Inflammatory macrophage (primary cell): ENCODE measurements at regions not wholly inside any gene's neighbourhood (a gene's known extent, or its start where the extent isn't known, plus 50 kb on each side); places are given as distances from the start of the nearest gene placed in this dataset.
"Not testable (repeated sequence)": the region's sequence is repeated elsewhere in the genome, so short reads cannot be mapped to it uniquely, and the experiment has no call there.

ENCODE experiments used
- DNase-seq, 2 donors: peaks; one replicate each; pipeline ENCODE4 v3.0.0-alpha.2; 2020 to 2022

DNA sequence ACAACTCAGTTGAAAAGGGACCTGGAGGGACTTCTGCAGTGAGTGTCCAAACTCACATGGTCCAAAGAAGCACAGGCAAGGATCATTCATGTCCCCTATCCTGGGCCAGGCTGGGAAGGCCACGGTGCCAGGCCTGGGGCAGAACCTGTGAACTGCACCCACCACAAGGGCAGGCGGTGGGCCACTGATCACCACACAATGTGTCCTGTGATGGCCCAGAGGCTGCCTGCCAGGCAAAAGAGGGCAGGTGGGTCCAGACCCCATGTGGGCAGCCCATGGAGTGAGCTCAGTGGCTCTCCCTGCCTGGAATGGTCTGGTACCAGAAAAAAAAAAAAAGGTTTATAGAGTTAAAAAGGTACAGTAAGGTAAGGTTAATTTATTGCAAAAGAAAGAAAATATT, 244.8 kb downstream of the ANKRD30B start:
- not testable (repeated sequence) for DNase-seq

DNA sequence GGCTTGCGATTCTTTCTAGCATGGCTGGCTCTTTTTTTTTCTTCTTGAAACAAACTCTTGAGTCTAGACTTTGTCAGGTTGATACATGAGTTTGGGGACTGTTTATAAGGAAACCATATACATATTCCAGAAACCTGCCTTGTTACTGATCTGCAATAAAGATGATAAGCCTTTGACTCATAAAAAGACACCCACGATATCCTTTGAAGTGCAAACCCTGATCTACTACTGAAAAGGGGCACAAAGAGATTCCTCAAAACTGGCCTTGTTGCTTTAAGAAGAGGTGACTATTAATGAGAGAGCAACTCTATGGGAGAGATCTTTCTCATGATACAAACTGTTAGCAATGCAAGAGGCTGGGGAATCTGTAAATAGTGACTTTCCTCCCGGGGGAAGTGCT, 247.1 kb downstream of the ANKRD30B start:
- not testable (repeated sequence) for DNase-seq

DNA sequence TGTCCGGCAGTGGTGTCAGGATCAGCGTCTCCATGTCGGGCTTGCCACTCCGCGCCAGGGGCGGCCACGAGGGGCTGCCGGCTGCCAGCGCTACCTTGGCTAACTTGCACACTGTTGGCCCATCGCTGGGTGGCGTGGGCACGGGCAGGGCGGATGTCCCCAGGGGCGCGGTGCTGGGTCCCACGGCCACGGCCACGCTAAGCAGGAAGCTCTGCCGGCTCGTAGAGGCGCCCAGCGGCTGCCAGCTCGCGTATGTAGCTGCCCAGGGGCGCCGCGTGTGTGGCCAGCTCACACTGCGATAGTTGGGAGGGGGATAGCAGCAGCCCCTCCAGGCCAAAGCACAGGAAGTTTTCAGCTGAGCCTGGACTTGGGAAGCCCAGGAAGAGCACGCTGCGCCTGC, 249.4 kb downstream of the ANKRD30B start:
- DNase-seq, result no peak

DNA sequence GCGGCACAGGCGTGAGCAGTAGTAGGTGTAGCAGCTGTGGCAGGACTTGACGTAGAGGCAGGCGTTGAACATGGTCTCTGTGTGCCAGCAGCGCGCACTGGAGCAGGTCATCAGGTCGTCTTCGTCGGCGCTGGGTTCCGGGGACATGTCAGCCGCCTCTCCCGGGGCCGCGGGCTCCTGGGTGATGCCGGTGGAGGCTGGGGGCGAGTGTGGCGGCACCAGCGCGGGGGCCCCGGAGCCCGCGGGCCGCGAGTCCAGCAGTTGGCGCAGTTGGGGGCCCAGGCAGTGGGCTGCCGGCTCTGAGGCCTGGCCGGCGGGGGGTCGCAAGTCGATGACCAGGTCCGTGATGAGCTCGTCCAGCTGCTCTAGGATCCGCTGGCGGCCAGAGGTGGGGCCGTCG, 249.9 kb downstream of the ANKRD30B start:
- not testable (repeated sequence) for DNase-seq

DNA sequence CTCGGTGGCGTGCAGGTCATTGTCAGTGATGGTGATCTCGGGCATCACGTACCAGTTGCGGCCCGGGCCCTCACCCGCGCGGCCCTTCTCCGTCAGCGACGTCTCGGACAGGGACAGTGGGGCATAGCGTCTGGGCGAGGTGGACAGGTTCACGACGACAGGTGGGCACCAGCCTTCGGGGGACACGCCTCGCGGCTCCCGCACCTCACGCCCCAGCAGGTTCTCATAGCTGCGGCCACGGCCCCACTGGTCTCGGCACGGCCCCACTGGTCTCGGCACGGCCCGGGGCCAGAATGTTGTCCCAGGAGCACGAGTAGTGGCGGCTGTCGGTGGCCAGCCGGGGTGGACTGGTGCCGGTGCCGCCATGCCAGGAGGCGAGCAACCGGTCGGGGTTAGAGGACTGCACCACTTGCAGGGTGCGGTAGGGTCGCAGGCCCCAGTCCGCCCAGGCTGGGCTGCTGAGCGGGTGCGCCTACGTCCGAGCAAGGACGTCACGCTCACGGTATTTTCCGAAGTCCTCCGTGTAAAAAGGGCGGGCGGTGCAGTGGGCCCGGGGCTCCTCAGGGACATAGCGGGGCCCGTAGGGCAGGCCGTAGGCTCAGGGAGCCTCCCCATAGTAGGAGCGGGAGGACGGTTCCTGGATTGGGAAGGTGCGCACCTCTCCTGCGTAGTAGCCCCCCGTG, 250.5 kb downstream of the ANKRD30B start:
- not testable (repeated sequence) for DNase-seq

DNA sequence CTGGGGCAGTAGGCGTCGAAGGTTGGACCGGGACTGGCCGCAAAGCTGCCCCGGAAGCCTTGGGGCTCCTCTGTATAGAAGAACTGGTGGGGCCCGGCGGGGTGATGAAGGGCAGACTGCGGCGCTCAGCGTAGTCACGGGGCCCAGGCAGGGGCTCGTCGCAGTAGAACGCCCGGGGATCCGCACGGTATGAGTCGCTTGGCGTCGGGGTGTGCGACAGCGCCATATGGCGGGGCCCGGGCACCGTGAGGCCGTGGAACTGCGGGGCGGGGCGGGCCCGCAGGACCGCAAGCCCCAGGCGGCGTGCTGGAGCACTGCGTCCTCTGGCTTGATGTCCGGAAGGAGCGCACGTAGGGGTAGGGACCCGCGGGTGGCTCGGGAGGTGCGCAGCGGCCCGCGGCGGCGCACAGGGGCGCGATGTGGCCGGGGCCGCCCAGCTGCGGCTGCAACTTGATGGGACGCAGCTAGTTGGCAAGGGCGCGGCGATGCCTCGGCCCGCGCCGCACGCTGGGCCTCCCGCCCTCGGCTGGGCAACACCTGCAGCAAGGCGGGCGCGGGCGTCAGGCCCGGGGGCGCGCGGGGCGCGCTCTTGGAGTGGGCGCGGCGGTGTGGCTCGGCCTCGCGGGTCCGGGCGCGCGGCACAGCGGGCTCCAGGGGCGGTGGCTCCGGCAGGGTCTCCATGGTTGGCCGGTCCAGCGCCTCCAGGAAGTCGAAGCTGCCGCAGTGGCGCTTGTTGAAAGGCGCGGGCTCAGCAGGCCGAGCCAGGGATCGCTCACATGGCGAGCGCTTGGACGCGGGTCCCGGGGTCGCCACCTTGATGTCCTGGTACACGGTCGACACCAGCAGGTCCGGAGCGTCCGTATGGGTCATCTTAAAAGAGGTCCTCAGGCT, 251.4 kb downstream of the ANKRD30B start:
- DNase-seq, result no peak

DNA sequence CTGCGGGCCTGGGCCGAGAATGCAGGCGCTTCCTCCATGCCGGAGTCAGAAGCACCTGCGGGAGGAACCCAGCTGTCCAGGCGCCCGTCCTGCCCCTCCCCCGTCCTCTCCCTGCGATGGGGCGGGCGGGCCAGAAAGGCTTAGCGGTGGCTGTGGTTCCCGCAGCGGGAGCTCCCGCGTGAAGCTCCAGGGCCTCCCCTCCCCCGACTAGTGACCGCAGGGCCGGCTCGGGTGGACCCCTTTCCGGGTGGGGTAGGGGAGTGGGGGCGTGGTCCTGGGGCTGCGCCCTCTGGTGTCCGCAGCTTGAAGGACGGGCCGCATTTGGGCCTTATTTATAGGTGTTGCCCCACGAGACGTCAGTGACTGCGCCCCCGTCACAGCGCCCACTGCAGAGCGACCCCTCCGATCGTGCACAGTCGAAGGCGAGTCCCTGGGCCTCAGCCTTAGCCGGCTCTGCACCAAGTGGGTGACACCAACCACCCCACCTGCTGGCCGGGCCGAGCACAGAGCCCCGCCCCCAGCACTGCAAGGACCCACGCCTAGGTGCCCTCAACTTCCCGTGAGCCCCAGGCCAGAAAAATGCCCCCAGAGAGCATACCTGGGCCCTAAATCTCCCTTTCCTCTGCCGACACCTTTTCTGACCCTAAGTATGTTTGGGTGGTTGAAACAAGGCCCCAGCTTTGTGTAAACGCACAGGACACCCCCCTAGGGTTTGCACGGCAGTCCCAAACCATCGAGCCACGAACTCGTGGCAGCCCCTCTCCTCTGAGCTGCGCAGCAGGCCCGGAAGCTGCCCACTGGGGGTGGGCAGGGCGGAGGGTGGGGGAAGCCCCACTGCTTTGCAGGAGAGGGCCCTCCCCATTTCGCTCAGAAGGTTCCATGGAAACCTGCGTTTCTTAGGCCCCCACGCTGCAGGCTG, 252.4 kb downstream of the ANKRD30B start:
- not testable (repeated sequence) for DNase-seq

DNA sequence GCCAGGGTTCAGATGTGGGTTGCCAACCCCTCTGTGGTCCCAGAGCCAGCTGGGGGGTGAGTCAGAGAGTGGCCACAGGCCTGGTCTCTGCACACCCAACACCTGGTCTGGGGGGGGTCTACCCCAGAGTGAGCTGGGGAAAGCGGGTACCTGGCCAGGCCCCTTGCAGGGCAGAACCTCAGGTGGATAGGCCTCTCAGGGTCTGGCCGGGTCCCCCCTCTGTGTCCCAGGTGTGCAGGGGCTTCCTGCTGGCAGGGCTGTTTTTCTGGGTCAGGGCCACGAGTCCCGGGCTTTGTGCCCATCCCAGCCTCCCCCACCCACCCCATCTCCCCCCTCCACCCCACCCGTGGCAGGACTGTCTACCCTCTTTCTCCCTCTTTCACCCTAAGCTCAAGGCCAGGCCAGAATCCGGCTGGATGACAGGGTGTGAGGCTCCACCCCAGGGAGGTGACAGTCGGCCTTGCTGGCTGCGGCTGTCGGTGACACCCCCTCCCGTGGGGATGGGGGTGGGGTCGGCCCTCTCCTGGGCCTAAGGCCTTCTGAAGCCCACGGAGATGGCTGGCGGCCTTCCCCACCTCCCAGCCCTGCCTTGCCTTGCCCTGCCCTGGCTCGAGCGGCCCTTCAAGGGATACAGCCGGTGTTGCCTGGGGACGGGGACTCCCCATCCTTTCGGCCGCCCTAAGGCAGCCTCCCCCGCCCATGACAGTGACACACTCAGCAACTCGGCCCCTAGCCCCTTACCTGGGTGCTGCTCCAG, 253.2 kb downstream of the ANKRD30B start:
- DNase-seq, result not testable (repeated sequence)

DNA sequence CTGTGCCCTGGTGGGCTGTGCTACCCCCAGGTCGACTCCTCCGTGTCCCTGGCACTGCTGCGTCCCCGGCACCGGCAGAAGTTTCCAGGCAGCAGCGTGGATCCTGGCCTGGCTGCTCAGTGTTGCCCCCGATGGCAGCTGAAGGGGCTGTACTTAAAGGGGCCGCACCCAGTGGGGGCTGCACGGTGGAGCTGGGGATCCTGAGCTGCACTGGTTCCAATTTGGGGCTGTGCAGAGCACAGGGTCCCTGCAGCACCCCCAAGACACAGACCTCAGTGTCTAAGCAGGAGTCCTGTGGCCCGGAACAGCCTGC, 253.8 kb downstream of the ANKRD30B start:
- not testable (repeated sequence) for DNase-seq

DNA sequence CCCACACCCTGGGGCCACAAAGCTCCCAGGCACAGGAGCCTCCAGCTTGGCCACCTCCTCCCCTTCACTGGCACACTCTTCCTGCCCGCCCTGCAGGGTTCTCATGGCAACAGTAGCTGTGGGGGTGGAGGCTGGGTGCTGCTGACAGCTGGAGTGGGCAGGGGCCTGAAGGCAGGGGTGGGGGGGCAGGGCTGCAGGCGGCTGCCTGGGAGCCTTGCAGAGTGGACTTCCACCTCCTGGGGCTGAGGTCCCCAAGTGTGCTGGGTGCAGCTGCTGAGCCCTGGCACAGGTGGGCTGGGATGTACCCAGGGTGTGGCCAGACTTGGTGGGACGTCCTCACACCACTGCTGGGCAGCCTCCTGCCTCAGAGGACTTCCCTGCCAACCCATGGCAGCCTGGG, 254.8 kb downstream of the ANKRD30B start:
- DNase-seq, result not testable (repeated sequence)

DNA sequence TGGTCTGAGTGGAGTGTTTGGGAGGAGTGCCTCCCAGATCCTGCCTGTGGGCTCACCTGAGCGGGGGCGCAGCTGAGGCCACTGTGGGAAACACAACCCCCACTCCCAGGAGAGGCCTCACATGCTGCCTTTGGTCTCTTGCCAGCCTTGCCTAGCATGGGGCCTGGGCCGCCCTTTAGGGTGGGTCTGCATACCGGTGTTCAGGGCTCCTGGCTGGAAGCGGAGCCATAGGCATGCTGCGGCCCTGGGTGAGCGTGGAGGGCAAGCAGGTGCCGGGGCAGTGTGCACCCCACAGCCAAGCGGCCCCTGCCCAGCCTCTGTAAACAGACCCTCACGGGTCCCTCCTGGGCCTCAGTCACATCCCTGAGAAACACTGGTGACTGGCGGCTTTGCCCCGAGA, 255.3 kb downstream of the ANKRD30B start:
- DNase-seq, result not testable (repeated sequence)

DNA sequence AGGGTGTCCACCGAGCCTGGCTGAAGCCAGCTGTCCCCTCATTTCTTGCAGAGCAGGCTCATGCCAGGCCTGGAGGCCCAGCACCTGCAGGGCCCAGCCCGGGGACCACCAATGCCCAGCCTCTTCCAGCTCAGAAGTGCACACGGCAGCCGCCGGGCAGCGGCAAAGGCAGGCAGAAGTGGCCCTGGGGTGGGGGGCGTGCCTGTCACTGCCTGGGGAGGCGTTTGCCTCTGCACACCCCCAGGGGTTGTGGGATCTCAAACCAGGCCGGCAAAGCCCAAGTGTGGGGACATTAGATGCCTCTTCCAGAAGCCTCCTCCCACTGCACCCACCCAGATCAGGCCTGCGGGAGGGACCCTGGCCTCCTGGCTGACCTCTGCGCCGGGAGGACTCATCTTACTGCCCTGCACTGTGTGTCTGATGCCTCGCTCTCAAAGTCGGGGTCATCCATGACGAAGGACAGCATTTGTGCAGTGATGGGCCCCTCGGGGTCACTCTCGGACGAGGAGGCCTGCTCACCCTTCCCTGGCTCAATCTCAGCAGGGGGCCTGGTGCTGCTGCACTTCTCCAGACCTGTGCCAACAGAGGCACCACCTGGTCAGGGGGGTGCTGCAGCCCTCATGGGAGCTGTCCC, 255.8 kb downstream of the ANKRD30B start:
- DNase-seq, result not testable (repeated sequence)

DNA sequence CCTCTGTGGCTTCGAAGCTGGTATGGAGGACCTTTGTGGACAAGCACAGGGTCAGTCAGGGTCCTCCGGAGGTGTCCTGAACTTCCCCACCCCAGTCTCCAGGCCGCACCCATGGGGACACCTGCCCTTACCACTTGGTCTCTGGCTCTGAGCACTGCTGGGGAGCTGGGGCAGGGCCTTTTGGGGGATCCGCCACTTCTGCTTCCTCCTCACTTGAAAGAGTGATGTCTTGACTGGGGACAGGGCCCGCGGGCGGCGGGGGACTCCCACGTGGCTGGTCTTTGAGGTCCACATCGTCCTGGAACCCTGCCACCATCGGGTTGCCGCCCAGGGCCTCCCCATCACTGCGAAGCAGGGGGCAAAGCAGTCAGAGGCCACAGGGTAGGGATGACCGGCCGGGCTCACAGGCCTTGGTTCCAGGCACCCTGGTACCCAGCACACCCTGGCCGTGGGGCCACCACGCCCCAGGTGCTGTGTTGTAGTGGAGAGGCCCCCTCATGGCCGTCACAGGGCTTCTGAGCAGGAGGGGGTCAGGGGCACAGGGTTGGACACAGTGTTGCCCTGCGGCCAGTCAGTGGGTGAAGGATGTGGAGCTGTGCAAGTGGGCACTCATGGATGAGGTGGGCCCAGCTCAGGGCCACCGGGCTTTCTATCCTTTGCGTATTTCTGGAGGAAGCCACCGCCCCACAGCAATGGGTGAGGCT, 256.4 kb downstream of the ANKRD30B start:
- DNase-seq, result not testable (repeated sequence)

DNA sequence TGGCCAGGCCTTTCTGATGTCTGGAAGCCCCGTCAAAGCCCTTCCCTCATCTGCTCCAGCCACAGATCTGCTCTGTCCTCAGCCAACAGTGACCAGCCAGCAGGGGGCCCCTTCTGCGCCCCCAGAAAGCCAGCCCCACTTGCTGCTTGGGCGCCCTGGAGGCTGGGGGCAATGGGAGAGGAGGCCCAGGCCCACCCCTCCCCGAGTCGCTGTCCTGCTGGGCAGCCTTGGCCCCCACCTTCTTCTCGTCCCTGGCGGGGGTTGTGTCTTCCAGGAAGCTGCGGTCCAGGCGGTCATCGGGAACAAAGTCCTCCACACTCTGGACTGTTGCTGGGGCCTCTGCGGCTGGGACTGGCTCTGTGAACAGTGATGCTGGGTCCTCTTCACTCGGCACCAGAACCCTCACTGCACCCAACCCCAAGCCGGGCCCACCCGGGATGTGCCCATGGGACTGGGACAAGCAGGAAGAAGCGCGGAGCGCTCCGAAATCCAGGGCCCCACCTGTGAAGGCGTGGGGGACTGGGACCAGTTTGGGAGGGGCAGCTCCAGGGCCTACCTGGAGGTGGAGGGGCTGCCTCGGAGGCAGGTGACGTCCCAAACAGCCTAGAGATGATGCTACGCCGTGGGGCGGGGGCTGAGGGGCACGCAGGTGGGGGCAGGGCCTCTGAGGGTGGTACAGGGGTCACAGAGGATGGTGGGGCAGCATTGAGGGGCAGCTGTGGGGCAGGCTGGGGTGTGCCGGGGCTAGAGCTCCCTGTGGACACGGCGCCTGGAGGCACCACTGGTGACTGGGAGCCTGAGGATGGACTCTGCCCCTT, 257.6 kb downstream of the ANKRD30B start:
- DNase-seq, result no peak

DNA sequence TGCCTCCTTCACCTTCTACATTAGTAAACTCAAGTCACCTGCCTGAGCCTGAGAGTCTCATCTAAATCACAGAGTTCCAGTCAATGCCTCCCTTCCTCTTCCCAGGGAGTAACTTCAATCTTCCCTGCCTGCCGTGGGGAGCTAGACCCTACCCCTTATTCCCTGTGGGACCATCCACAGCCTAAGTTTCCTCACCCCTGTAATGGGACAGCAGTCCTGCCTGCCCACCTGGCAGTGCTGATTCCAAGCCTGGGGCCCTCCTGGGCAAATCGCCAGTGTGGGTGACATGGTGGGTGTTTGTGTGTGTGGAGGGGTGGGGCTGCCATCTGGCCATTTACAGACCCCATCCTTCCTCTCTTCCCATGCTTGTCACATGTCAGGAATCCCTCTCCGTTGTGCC, 258.6 kb downstream of the ANKRD30B start:
- DNase-seq, result not testable (repeated sequence)

DNA sequence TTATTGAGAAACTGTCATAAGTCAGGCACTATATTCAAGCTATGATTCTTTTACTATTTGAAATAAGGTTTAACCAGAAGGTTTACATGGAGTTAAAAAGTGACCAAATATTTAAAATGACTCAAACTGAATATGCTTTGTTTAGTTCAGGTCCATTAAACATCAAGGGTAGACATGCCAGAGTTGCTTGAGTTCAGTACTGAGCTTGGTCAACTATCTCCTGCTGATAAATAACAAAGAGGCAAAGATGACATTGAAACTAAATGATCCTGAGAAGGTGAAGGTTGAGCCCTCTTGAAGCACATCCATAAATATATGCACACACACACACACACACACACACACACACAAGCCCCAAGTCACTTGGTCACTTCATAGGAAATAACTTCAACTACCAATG, 278.1 kb downstream of the ANKRD30B start:
- DNase-seq, result not testable (repeated sequence)

DNA sequence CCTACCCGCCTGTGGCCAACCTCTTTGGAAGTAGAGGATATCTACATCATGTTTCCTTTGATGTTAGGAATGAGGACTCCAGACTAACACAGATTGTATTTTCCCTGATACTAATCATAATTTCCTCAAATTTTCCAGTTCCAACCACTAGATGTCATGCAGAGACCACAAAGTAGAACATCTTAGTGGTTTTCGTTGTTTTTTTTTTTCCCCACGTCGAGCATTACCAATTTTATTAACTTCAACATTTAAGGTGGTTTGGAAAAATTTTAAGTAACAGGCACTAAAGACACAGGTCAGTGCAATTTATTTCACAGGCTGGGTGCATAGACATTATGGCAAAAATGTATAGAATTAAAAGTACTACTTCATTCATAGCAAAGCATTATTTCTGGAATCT, 280.1 kb downstream of the ANKRD30B start:
- not testable (repeated sequence) for DNase-seq

DNA sequence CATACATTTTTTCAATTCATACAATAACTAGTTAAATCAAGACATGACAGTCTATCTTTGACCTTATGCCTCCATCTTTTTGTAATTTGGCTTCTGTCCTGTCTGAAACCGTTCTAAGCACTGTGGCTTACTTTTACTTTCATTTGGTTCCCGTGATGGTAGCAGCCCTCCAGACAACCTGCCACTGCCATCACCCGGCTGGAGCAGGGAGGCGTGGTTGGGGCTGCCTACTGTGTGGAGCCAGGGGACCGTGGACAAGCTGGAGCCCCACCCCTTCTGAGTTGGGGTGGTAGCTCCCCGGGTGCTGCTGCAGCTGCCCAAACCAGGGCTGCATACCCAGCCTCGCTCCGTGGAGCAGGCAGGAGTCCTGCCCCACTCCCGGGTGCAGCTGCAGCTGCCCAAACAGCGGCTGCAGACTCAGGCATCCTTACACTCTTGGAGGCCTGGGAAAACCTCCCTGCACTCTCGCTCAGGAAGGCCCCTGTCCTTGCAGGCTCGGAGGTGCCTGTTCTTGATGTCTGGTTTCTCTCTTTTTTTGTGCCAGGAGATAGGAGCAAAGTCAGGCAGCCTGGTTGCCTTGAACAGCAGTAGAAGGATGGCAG, 312.4 kb downstream of the ANKRD30B start:
- not testable (repeated sequence) for DNase-seq

DNA sequence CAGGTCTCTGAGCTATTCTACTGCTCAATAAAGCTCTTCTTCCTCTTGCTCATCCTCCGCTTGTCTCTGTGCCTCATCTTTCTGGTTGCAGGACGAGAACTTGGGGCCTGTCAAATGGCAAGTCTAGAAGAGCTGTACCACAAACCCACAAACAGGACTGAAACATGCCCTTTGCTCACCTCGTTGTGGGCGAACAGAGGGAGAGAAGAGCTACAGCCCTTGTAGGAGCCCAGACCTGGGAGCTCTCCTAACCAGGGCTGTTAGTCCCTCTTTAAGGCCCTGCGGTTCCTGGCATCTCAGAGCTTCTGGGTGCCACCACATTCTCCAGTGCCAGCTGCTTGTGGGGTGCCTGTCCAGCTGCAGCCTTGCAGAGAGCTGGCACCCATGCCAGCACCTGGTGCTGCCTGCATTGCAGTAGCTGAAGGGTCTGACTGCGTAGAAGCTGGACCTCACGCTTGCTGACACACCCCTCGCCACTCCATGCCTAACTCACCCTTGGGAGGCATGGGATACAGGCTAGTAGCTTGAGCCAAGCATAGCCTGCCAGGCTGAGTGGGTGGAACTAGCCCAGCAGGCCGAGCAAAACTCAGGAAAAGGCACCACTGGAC, 313.4 kb downstream of the ANKRD30B start:
- not testable (repeated sequence) for DNase-seq
